HuH-7 (cell line): ENCODE measurements at regions not wholly inside any gene's neighbourhood (a gene's known extent, or its start where the extent isn't known, plus 50 kb on each side); places are given as distances from the start of the nearest gene placed in this dataset.
A peak's percentile ranks its signal among the peaks of the same experiment; 100 is the strongest.
"Not testable (repeated sequence)": the region's sequence is repeated elsewhere in the genome, so short reads cannot be mapped to it uniquely, and the experiment has no call there.

Source experiments
- DNase-seq: peaks from one replicate; pipeline ENCODE4 v3.0.0; 2011; ENCODE audit warnings: low spot score

DNA sequence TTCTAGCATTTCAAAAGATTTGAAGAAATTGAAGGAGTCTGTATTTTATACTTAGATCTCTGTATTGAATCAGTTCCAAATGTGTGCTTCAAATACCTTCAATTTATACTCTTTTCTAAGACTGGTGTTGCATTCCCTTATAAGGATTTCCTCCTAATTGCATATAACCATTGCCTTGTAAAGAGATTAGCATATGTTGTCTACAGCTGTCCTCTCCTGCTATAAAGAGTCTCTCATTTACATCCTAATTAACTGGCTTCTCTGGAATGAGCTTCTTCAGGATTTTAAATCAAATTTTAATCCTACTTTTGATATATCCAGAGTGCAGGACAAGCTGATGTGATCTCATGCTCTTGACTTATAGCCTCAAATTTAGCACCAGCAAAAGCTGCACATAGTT, 957.3 kb downstream of the XPNPEP1 start:
- no peak for DNase-seq

DNA sequence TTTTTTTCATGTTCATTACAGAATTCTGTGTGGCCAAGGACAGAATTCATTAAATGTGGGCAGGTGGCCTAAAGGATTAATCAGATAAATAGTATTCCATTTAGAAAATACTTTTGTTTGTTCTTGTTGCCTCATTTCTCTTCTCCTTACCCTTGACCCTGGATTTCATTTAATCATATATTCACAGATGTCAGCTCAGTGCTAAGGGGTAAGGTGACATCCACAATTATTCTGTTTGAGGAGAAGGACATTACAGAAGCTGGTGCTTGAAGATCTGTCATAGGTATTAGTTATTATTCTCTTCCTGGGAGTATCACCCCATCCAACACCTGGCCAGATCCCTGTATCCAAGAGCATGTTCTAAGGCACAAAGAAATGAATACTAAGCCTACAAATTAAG, 961.1 kb downstream of the XPNPEP1 start:
- no peak for DNase-seq

- DNase-seq = no peak
These were observed 965.6 kb downstream of the XPNPEP1 start for GRCh38 chr10:108957681-108958080.

DNA sequence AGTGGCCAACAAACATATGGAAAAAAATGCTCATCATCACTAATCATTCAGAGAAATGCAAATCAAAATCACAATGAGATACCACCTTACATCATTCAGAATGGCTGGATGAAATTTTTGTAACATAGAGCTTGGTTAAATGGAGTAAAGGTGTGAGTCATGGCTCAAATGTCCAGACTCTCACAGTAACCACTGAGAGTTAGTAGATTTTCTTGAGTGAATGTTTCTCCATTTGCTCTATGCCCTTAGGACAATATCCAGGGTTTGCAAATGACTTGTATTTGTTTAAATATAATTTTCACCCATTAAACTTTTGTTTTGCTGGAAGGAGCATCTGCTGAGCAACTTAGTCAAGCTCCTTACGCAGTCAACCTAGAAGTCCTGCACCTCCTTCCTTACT, 967.2 kb downstream of the XPNPEP1 start:
- DNase-seq = no peak

DNA sequence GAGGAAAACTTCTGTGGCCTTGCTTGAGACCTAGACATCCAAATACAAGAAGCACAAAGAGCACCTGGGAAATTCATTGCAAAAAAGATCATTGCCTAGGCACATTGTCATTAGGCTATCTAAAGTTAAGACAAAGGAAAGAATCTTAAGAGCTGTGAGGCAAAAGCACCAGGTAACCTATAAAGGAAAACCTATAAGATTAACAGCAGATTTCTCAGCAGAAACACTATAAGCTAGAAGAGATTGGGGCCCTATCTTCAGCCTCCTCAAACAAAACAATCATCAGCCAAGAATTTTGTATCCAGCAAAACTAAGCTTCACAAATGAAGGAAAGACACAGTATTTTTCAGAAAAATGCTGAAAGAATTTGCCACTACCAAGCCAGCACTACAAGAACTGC, 1003.3 kb downstream of the XPNPEP1 start:
- not testable (repeated sequence) for DNase-seq

- no peak for DNase-seq
These were observed 1010.0 kb downstream of the XPNPEP1 start for GRCh38 chr10:108913300-108913699.

GRCh38 chr10:108911814-108912541, 1011.3 kb downstream of the XPNPEP1 start:
- DNase-seq = peak; percentile 43

GRCh38 chr10:108908096-108908495, 1015.2 kb downstream of the XPNPEP1 start:
- DNase-seq = no peak

DNA sequence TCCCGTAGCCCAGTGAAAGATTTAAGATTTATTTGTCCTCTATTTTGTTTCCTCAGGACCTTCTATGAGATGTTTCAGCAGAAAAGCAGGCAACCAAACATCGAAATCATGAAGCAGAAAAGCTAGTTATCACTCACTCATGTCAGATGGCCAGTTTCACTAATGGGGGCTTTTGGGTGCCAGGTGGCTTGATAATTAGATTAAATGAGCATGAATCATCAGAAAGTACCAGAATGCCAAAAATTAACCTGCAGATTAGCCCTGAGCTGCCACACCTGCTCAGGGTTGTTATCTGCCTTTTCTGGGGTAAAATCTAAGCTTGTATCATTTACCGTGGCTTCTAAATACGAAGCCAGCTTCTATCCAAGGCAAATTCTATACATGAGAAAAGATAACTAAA, 1017.5 kb downstream of the XPNPEP1 start:
- DNase-seq = no peak

DNA sequence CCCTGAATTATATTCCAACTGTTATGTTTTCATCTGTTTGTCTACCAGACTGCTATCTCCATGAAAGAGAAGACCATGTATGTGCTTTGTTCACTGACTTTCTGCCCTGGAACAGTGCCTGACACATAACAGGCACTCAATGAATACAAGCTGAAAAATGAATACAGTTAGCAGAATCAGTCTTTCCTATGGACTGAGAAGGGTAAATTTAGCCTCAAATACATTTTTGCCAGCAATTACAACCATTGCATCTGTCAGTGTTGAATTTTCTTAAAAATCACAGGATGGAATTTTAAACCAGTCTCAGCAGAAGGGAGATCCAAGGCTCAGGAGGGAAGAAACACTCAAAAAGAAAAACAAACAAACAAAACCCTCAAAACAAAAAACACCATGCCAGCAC, 1018.1 kb downstream of the XPNPEP1 start:
- DNase-seq = no peak

- DNase-seq = no peak
These were observed 1019.0 kb downstream of the XPNPEP1 start for GRCh38 chr10:108904163-108904838.

DNA sequence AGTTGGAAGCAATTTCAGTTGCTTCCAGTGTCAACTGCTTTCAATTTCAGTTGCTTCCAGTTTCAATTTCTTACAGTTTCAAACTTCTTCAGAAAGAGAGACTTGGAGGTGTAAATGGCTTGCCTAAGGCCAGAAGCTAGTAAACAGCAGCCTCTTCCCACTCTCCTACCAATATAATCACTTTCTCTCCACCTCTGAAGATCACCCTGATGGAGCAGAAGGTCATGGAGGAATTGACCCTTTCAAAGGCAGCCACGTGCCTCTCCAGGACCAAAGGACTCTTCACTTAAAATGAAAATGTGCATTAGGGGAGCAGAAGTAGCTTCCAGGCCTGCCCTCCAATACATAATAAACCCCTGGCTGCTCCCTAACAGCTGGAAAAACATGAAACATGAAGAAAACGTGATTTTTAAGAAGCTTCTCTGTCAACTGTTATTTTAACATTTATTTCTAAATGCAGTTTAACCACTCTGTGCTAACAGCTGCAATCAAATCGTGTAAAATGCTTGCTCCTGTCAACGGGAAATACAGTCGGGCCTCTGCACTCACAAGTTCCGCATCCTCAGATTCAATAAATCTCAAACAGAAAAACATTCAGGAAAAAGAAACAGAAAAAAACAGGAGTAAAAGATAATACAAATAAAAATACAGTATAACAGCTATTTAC, 1020.6 kb downstream of the XPNPEP1 start:
- no peak for DNase-seq

- no peak for DNase-seq
These were observed 1021.3 kb downstream of the XPNPEP1 start for GRCh38 chr10:108901781-108902618.

DNA sequence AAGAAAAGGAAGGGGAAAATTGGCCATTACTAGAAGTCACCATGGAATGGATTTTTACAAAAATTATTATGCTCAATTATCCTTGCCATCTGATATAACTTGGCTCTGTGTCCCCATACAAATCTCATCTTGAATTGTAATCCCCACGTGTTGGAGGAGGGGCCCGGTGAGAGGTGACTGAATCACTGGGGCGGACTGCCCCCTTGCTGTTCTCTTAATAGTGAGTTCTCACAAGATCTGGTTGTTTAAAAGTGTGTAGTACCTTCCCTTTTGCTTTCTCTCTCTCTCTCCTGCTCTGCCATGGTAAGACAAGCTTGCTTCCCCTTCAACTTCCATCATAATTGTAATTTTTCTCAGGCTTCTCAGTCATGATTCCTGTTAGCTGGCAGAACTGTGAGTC, 1023.6 kb downstream of the XPNPEP1 start:
- no peak for DNase-seq

DNA sequence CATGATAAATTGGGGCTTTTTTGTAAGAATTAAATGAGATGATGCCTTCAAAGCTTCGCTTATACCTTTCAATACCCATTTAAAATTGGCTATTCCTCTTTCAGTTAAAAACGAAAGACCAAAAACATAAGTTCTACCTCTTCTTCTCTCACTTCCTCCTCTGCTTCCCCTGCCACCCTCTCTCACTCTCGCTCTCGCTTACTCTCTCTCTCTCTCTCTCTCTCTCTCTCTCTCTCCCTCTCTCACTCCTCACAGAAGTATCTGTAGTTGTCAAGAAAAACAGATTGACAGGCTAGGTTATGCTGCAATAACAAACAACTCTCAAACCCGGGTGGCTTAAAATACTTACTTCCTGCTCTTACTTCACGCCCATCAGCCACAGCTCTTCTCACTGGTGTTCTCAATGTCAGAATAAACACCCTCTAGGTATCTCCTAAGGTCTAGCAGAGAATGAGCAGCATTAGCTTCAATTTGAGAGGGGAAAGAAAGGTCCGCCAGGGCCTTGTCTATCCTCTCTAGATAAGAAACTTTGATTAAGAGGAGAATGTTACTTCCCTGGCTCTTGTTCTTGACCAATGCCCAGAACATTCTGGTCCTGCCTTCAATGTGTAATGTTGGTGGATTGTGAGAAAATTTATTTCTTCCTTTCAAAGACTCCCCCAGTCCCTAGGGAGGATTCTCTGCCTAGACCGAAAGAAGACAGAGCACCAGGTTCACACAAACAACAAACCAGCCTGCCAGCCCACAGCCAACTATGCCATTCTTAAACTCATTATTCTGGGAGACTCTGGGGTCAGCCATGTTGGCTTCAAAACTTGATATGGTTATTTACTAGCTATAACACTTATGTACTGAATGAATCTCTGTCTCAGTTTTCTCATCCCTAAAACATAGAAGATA, 1028.7 kb downstream of the XPNPEP1 start:
- DNase-seq = no peak

DNA sequence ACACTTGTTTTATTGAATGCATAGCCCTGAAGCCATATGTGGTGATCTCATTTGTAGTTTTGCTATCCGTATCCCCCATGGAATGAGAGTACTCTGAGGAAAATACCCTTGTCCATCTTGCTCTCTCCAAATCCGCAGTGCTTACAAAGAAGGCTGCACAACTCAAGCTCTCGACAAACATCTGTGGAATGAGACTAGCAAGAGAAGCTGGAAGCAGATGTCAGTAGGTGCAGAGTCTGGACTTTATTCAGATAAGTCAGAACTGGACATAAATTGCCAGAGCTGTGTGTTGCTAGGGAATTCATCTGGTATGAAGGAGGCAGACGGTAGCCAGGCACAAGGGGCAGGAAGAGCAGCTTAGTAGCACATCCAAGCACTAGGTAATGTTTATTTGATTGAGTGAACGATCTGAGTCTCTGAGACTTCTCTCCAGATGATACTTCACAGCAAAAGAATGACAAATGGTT, 1046.2 kb downstream of the XPNPEP1 start:
- DNase-seq = no peak

GRCh38 chr10:108872854-108873253, 1050.5 kb downstream of the XPNPEP1 start:
- no peak for DNase-seq

- DNase-seq = no peak
These were observed 1054.4 kb downstream of the XPNPEP1 start for GRCh38 chr10:108868881-108869280.

- DNase-seq = no peak
These were observed 1060.5 kb downstream of the XPNPEP1 start for GRCh38 chr10:108862676-108863350.

DNA sequence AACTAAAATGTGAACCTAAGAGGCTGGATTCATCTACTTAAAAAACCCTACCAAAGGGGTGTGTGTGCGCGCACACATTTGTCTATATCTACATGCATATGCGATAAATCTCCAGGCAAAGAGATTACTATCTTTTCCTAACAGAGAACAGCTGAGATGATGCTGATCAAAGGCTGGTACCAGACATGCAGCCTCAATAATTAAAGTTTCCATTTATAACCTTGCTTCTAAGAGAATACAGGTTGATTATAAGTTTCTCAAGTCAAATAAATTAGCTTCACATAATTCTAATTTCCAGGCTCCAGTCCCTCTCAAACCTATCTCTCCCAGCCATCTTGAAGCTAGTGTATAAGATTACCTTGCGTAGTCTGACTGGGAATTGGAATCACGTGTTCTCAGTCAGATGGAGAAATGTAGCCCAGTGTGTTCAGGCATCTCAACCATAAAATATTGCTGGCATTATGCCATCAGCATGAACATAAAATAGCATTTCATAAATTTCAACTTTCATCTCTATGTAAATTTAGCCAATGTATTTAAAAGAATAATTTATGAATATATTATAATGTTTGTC, 1062.0 kb downstream of the XPNPEP1 start:
- DNase-seq = no peak
